ENCODE measurements at regions not wholly inside any gene's neighbourhood (a gene's known extent, or its start where the extent isn't known, plus 50 kb on each side); places are given as distances from the start of the nearest gene placed in this dataset.

GRCh38 chr14:101206556-101206955 lies 303.0 kb upstream of the RTL1 start:
- ChIA-PET CTCF (interaction anchor here (0.6 kb wide), 1 partner anchor 13 kb away, joined by 3 read pairs; no protein-coding TSS in a partner anchor), POLR2A (no interaction called here)
- Mint-ChIP-seq H3K4me3 (no peak overlapping the region), H3K9me3 (peaks cover 49% of the 10 kb centered on the region), H3K27ac (no peak overlapping the region), H3K27me3 (peaks cover 9% of the 10 kb centered on the region), H3K4me1 (no peaks in the 10 kb centered on the region), H3K36me3 (ENCODE audit: low read depth) (peaks cover 1% of the 10 kb centered on the region)
- DNase-seq, result no peak

GRCh38 chr14:101207041-101207440 lies 303.5 kb upstream of the RTL1 start:
- DNase-seq, result no peak
- peaks cover 51% of the 10 kb centered on the region for H3K9me3 Mint-ChIP-seq
- H3K27me3 Mint-ChIP-seq, result peaks cover 9% of the 10 kb centered on the region
- H3K4me3 Mint-ChIP-seq, result no peak overlapping the region
- H3K4me1 Mint-ChIP-seq, result no peaks in the 10 kb centered on the region
- ChIA-PET POLR2A (no interaction called here), CTCF (interaction anchor here (0.6 kb wide), 1 partner anchor 13 kb away, joined by 3 read pairs; no protein-coding TSS in a partner anchor)
- H3K36me3 Mint-ChIP-seq (ENCODE audit: low read depth), result peaks cover 1% of the 10 kb centered on the region
- no peak overlapping the region for H3K27ac Mint-ChIP-seq

- Mint-ChIP-seq H3K9me3 (peaks cover 52% of the 10 kb centered on the region), H3K4me1 (no peaks in the 10 kb centered on the region), H3K36me3 (ENCODE audit: low read depth) (peaks cover 1% of the 10 kb centered on the region)
These were observed 304.4 kb upstream of the RTL1 start for GRCh38 chr14:101207897-101208296.

GRCh38 chr14:101209594-101209993 lies 306.1 kb upstream of the RTL1 start:
- Mint-ChIP-seq H3K27ac (no peak overlapping the region), H3K9me3 (peaks cover 47% of the 10 kb centered on the region), H3K36me3 (ENCODE audit: low read depth) (peaks cover 1% of the 10 kb centered on the region), H3K27me3 (peaks cover 9% of the 10 kb centered on the region), H3K4me1 (no peaks in the 10 kb centered on the region), H3K4me3 (no peak overlapping the region)
- ChIA-PET CTCF (no interaction called here), POLR2A (no interaction called here)
- no peak for DNase-seq

More at GRCh38 chr14:101207897-101208296, 304.4 kb upstream of the RTL1 start:
- H3K4me3 Mint-ChIP-seq, result no peak overlapping the region
- CTCF ChIA-PET, result no interaction called here
- DNase-seq, result no peak
- peaks cover 9% of the 10 kb centered on the region for H3K27me3 Mint-ChIP-seq
- no peak overlapping the region for H3K27ac Mint-ChIP-seq
- POLR2A ChIA-PET, result no interaction called here

GRCh38 chr14:101215266-101215665 lies 311.7 kb upstream of the RTL1 start:
- Mint-ChIP-seq H3K36me3 (ENCODE audit: low read depth) (no peaks in the 10 kb centered on the region), H3K4me3 (no peak overlapping the region), H3K27me3 (peaks cover 2% of the 10 kb centered on the region), H3K4me1 (no peaks in the 10 kb centered on the region), H3K9me3 (peaks cover 19% of the 10 kb centered on the region), H3K27ac (no peak overlapping the region)
- CTCF ChIA-PET, result no interaction called here
- POLR2A ChIA-PET, result no interaction called here
- no peak for DNase-seq

- H3K9me3 Mint-ChIP-seq, result peaks cover 13% of the 10 kb centered on the region
- no peak overlapping the region for H3K27ac Mint-ChIP-seq
- H3K36me3 Mint-ChIP-seq (ENCODE audit: low read depth), result no peaks in the 10 kb centered on the region
- no peaks in the 10 kb centered on the region for H3K4me1 Mint-ChIP-seq
- no peak overlapping the region for H3K4me3 Mint-ChIP-seq
- ChIA-PET POLR2A (no interaction called here), CTCF (no interaction called here)
- DNase-seq, result no peak
- H3K27me3 Mint-ChIP-seq, result peaks cover 2% of the 10 kb centered on the region
These were observed 312.4 kb upstream of the RTL1 start for GRCh38 chr14:101215927-101216326.

GRCh38 chr14:101216366-101217079 lies 313.0 kb upstream of the RTL1 start:
- no peak for DNase-seq
- Mint-ChIP-seq H3K4me1 (no peaks in the 10 kb centered on the region), H3K36me3 (ENCODE audit: low read depth) (no peaks in the 10 kb centered on the region), H3K9me3 (peaks cover 10% of the 10 kb centered on the region), H3K4me3 (no peak overlapping the region), H3K27ac (no peak overlapping the region), H3K27me3 (no peaks in the 10 kb centered on the region)
- CTCF ChIA-PET, result no interaction called here
- POLR2A ChIA-PET, result no interaction called here

- no peaks in the 10 kb centered on the region for H3K27me3 Mint-ChIP-seq
- no peaks in the 10 kb centered on the region for H3K4me1 Mint-ChIP-seq
- peaks cover 7% of the 10 kb centered on the region for H3K9me3 Mint-ChIP-seq
- DNase-seq, result no peak
- ChIA-PET CTCF (no interaction called here), POLR2A (no interaction called here)
- H3K4me3 Mint-ChIP-seq, result no peak overlapping the region
- no peaks in the 10 kb centered on the region for H3K36me3 Mint-ChIP-seq (ENCODE audit: low read depth)
- H3K27ac Mint-ChIP-seq, result no peak overlapping the region
These were observed 313.6 kb upstream of the RTL1 start for GRCh38 chr14:101217080-101217463.

- CTCF ChIA-PET, result no interaction called here
- no peaks in the 10 kb centered on the region for H3K27me3 Mint-ChIP-seq
- POLR2A ChIA-PET, result interaction anchor here (0.5 kb wide), 1 partner anchor 16 kb away, joined by 3 read pairs; no protein-coding TSS in a partner anchor
- H3K36me3 Mint-ChIP-seq (ENCODE audit: low read depth), result no peaks in the 10 kb centered on the region
- H3K4me1 Mint-ChIP-seq, result no peaks in the 10 kb centered on the region
- peaks cover 6% of the 10 kb centered on the region for H3K9me3 Mint-ChIP-seq
- DNase-seq, result no peak
- H3K27ac Mint-ChIP-seq, result no peak overlapping the region
- H3K4me3 Mint-ChIP-seq, result no peak overlapping the region
These were observed 314.3 kb upstream of the RTL1 start for GRCh38 chr14:101217616-101218371.

GRCh38 chr14:101219896-101220703 lies 316.6 kb upstream of the RTL1 start:
- DNase-seq, result no peak
- peaks cover 3% of the 10 kb centered on the region for H3K9me3 Mint-ChIP-seq
- ChIA-PET CTCF (no interaction called here), POLR2A (no interaction called here)
- no peaks in the 10 kb centered on the region for H3K27me3 Mint-ChIP-seq
- H3K27ac Mint-ChIP-seq, result no peak overlapping the region
- H3K4me3 Mint-ChIP-seq, result no peak overlapping the region
- H3K36me3 Mint-ChIP-seq (ENCODE audit: low read depth), result no peaks in the 10 kb centered on the region
- H3K4me1 Mint-ChIP-seq, result no peaks in the 10 kb centered on the region

- CTCF ChIA-PET, result no interaction called here
- POLR2A ChIA-PET, result no interaction called here
- Mint-ChIP-seq H3K4me3 (no peak overlapping the region), H3K4me1 (no peaks in the 10 kb centered on the region), H3K9me3 (no peaks in the 10 kb centered on the region), H3K27me3 (no peaks in the 10 kb centered on the region), H3K27ac (no peak overlapping the region), H3K36me3 (ENCODE audit: low read depth) (no peaks in the 10 kb centered on the region)
- DNase-seq, result no peak
These were observed 317.5 kb upstream of the RTL1 start for GRCh38 chr14:101220921-101221510.

GRCh38 chr14:101221549-101222160 lies 318.1 kb upstream of the RTL1 start:
- Mint-ChIP-seq H3K36me3 (ENCODE audit: low read depth) (no peaks in the 10 kb centered on the region), H3K4me3 (no peak overlapping the region), H3K9me3 (no peaks in the 10 kb centered on the region), H3K4me1 (no peaks in the 10 kb centered on the region), H3K27ac (no peak overlapping the region), H3K27me3 (no peaks in the 10 kb centered on the region)
- ChIA-PET POLR2A (no interaction called here), CTCF (no interaction called here)
- no peak for DNase-seq

All from activated CD4-positive, alpha-beta T cell treated with anti-CD3 and anti-CD28 coated beads, Interleukin-2, amount 10 ng/mL, durations not matched to agents 7 days and 5 days (primary cell).